H9 (cell line): ENCODE measurements at regions not wholly inside any gene's neighbourhood (a gene's known extent, or its start where the extent isn't known, plus 50 kb on each side); places are given as distances from the start of the nearest gene placed in this dataset.

Source experiments
- DNase-seq: peaks from one replicate; pipeline ENCODE4 v3.0.0-alpha.2; 2017
- H2AFZ ChIP-seq: one replicate; pipeline ENCODE4 v1.6.1; 2013; ENCODE audit warnings: mild to moderate bottlenecking, low read length, control low read depth, moderate library complexity
- H2AK5ac ChIP-seq: 2 replicates; pipeline ENCODE4 v1.6.1; 2013; ENCODE audit warnings: low read length, control low read depth, mixed read lengths; ENCODE audit not compliant: insufficient read length
- H2BK120ac ChIP-seq: one replicate; pipeline ENCODE4 v1.6.1; 2013; ENCODE audit warnings: low read depth, mild to moderate bottlenecking, low read length, control low read depth, inconsistent platforms; ENCODE audit not compliant: poor library complexity, severe bottlenecking
- H2BK12ac ChIP-seq: 2 replicates; pipeline ENCODE4 v1.6.1; 2013; ENCODE audit warnings: low read length, control low read depth, mixed read lengths, low read depth; ENCODE audit not compliant: insufficient read length
- H2BK15ac ChIP-seq: 2 replicates; pipeline ENCODE4 v1.6.1; 2013; ENCODE audit warnings: low read depth, low read length, control low read depth
- H2BK20ac ChIP-seq: one replicate; pipeline ENCODE4 v1.6.1; 2013; ENCODE audit warnings: low read depth, mild to moderate bottlenecking, low read length, control low read depth, inconsistent platforms; ENCODE audit not compliant: poor library complexity, severe bottlenecking
- H2BK5ac ChIP-seq: 2 replicates; pipeline ENCODE4 v1.6.1; 2013; ENCODE audit warnings: low read length, control low read depth, mixed read lengths; ENCODE audit not compliant: insufficient read length
- H3K14ac ChIP-seq: 2 replicates; pipeline ENCODE4 v1.6.1; 2013; ENCODE audit warnings: low read length, control low read depth; ENCODE audit not compliant: insufficient read depth
- H3K18ac ChIP-seq: 2 replicates; pipeline ENCODE4 v1.6.1; 2013; ENCODE audit warnings: low read depth, mild to moderate bottlenecking, mixed read lengths, low read length, control low read depth; ENCODE audit not compliant: insufficient read length
- H3K23ac ChIP-seq: 2 replicates; pipeline ENCODE4 v1.6.1; 2013; ENCODE audit warnings: low read length, control low read depth, mixed read lengths, low read depth; ENCODE audit not compliant: insufficient read length
- H3K23me2 ChIP-seq: 2 replicates; pipeline ENCODE4 v1.6.1; 2013; ENCODE audit warnings: low read depth, mild to moderate bottlenecking, mixed read lengths, low read length, control low read depth; ENCODE audit not compliant: insufficient read length, poor library complexity, severe bottlenecking
- H3K27ac ChIP-seq: 2 replicates; pipeline ENCODE4 v1.5.1; 2013; ENCODE audit warnings: low read length, control low read depth, mixed read lengths, low read depth; ENCODE audit not compliant: insufficient read length
- H3K27me3 ChIP-seq: 2 replicates; pipeline ENCODE4 v1.6.1; 2013; ENCODE audit warnings: low read length, control low read depth, inconsistent platforms; ENCODE audit not compliant: insufficient read depth
- H3K4ac ChIP-seq: 2 replicates; pipeline ENCODE4 v1.6.1; 2013; ENCODE audit warnings: low read depth, mild to moderate bottlenecking, control low read depth, inconsistent platforms, low read length, moderate library complexity
- H3K4me1 ChIP-seq: 2 replicates; pipeline ENCODE4 v1.6.1; 2013; ENCODE audit warnings: low read length, control low read depth, inconsistent platforms; ENCODE audit not compliant: insufficient read depth
- H3K4me2 ChIP-seq: 2 replicates; pipeline ENCODE4 v1.6.1; 2013; ENCODE audit warnings: low read length, control low read depth, mixed read lengths; ENCODE audit not compliant: insufficient read length, insufficient read depth
- H3K56ac ChIP-seq: 2 replicates; pipeline ENCODE4 v1.6.1; 2013; ENCODE audit warnings: low read depth, mild to moderate bottlenecking, mixed read lengths, low read length, control low read depth; ENCODE audit not compliant: insufficient read length
- H3K79me1 ChIP-seq: 2 replicates; pipeline ENCODE4 v1.6.1; 2013; ENCODE audit warnings: low read depth, mild to moderate bottlenecking, moderate library complexity, low read length, control low read depth, inconsistent platforms; ENCODE audit not compliant: insufficient read depth, poor library complexity, severe bottlenecking
- H3K79me2 ChIP-seq: 2 replicates; pipeline ENCODE4 v1.6.1; 2013; ENCODE audit warnings: low read length, control low read depth, inconsistent platforms; ENCODE audit not compliant: insufficient read depth
- H3K9ac ChIP-seq: 2 replicates; pipeline ENCODE4 v1.6.1; 2013; ENCODE audit warnings: low read length, control low read depth, mixed read lengths; ENCODE audit not compliant: insufficient read length; ENCODE audit errors: extremely low read depth
- H3K9me3 ChIP-seq: one replicate; pipeline ENCODE4 v1.6.1; 2013; ENCODE audit warnings: low read depth, low read length, inconsistent platforms; ENCODE audit not compliant: control insufficient read depth
- H3T11ph ChIP-seq: one replicate; pipeline ENCODE4 v1.6.1; 2013; ENCODE audit warnings: mild to moderate bottlenecking, low read length, control low read depth, inconsistent platforms
- H4K20me1 ChIP-seq: one replicate; pipeline ENCODE4 v1.6.1; 2013; ENCODE audit not compliant: control insufficient read depth, insufficient read length, insufficient read depth
- H4K5ac ChIP-seq: 2 replicates; pipeline ENCODE4 v1.6.1; 2013; ENCODE audit warnings: low read depth, mild to moderate bottlenecking, mixed read lengths, low read length, control low read depth; ENCODE audit not compliant: insufficient read length
- H4K8ac ChIP-seq: replicated peaks from 2 replicates; pipeline ENCODE4 v1.6.1; 2013; ENCODE audit warnings: low read length, control low read depth, mixed read lengths, low read depth; ENCODE audit not compliant: insufficient read length
- H4K91ac ChIP-seq: 2 replicates; pipeline ENCODE4 v1.6.1; 2013; ENCODE audit warnings: low read depth, mild to moderate bottlenecking, moderate library complexity, mixed read lengths, low read length, control low read depth; ENCODE audit not compliant: insufficient read length
- H3K27ac Mint-ChIP-seq, 3 experiments: 2 replicates in 2 of 3; 3 replicates in 1 of 3; pipeline ENCODE4 v1.8.0; 2020 to 2021; ENCODE audit warnings: mixed read lengths in 3 of 3, mild to moderate bottlenecking in 1 of 3, moderate library complexity in 1 of 3
- H3K27me3 Mint-ChIP-seq: 2 replicates; pipeline ENCODE4 v1.8.0; 2021; ENCODE audit warnings: low read depth, mild to moderate bottlenecking, moderate library complexity, mixed read lengths
- H3K36me3 Mint-ChIP-seq, 3 experiments: 2 replicates in 2 of 3; 3 replicates in 1 of 3; pipeline ENCODE4 v1.8.0; 2020 to 2021; ENCODE audit warnings: low read depth in 3 of 3, mixed read lengths in 3 of 3; ENCODE audit not compliant: insufficient read depth in 1 of 3
- H3K4me1 Mint-ChIP-seq, 2 experiments: 2 replicates each; pipeline ENCODE4 v1.8.0; 2020; ENCODE audit warnings: mixed read lengths in 2 of 2
- H3K4me3 Mint-ChIP-seq, 2 experiments: 2 replicates in 1 of 2; 3 replicates in 1 of 2; pipeline ENCODE4 v1.8.0; 2020 to 2021; ENCODE audit warnings: mild to moderate bottlenecking in 2 of 2, mixed read lengths in 2 of 2, moderate library complexity in 1 of 2
- H3K9me3 Mint-ChIP-seq, 2 experiments: 2 replicates in 1 of 2; 3 replicates in 1 of 2; pipeline ENCODE4 v1.8.0; 2020; ENCODE audit warnings: mild to moderate bottlenecking in 2 of 2, mixed read lengths in 2 of 2, moderate library complexity in 1 of 2
- CTCF ChIP-seq: fragments of 200-600 bp; sonication (generic); conservative IDR thresholded peaks from 3 replicates; pipeline ENCODE4 v1.8.0; 2021; ENCODE audit warnings: antibody characterized with exemption, mild to moderate bottlenecking
- WGBS: extraction: QIAGEN DNeasy Blood & Tissue Kit; methylation state at CpG from one replicate; pipeline ENCODE4 v1.1.7; 2013; ENCODE audit warnings: missing lambda C conversion rate, low lambda C conversion rate, mixed read lengths; ENCODE audit not compliant: insufficient read length; ENCODE audit errors: extremely low coverage; 5-methylcytosine and 5-hydroxymethylcytosine counted together

GRCh38 chr1:188004849-188005248, 1176.1 kb downstream of the PLA2G4A start:
- Mint-ChIP-seq H3K4me3 (no peak overlapping the region), H3K4me1 (no peaks in the 10 kb centered on the region), H3K36me3 (no peaks in the 10 kb centered on the region), H3K27ac (no peak overlapping the region), H3K27me3 (no peaks in the 10 kb centered on the region), H3K9me3 (peaks cover 2 to 3% of the 10 kb centered on the region in 2 experiments; a peak in 3 of 5 replicates)
- no peak overlapping the region for H2BK120ac ChIP-seq
- H3K18ac ChIP-seq: no peak overlapping the region
- H4K91ac ChIP-seq: no peak overlapping the region
- H3K27ac ChIP-seq: no peak overlapping the region
- H3K9ac ChIP-seq: no peak overlapping the region
- no peak overlapping the region for H2BK5ac ChIP-seq
- H3K4me2 ChIP-seq: no peak overlapping the region
- H3K27me3 ChIP-seq: no peaks in the 10 kb centered on the region
- H3K4me1 ChIP-seq: no peaks in the 10 kb centered on the region
- no peak for TF ChIP-seq CTCF
- H3K79me1 ChIP-seq: no peaks in the 10 kb centered on the region
- H3K56ac ChIP-seq: no peak overlapping the region
- H4K20me1 ChIP-seq: no peaks in the 10 kb centered on the region
- no peak overlapping the region for H2AK5ac ChIP-seq
- H3T11ph ChIP-seq: no peak overlapping the region
- H4K8ac ChIP-seq: no peak overlapping the region
- no peak overlapping the region for H2BK20ac ChIP-seq
- DNase-seq: no peak
- H3K23ac ChIP-seq: no peak overlapping the region
- no peak overlapping the region for H2BK12ac ChIP-seq
- no CpG with 5 or more reads among the region's 1 CpG for WGBS
- no peak overlapping the region for H3K14ac ChIP-seq
- H2BK15ac ChIP-seq: no peak overlapping the region
- no peaks in the 10 kb centered on the region for H3K79me2 ChIP-seq
- no peak overlapping the region for H3K4ac ChIP-seq
- H3K23me2 ChIP-seq: no peaks in the 10 kb centered on the region
- H2AFZ ChIP-seq: no peak overlapping the region
- H3K9me3 ChIP-seq: no peaks in the 10 kb centered on the region
- H4K5ac ChIP-seq: no peak overlapping the region
